HCT116 (cell line): ENCODE measurements at regions not wholly inside any gene's neighbourhood (a gene's known extent, or its start where the extent isn't known, plus 50 kb on each side); places are given as distances from the start of the nearest gene placed in this dataset.

ENCODE experiments used
- ATAC-seq: fragments of 200-7000 bp; cut with Tn5 transposase; 2 replicates; pipeline ENCODE4 v1.9.1; 2020; ENCODE audit warnings: mild to moderate bottlenecking, moderate library complexity
- BruUV-seq: library from RNA; stranded (reverse); fragments of 400-500 nt; replicated peaks from 2 replicates; lab custom pipeline; 2021; lab: Mats Ljungman, UMichigan
- CTCF ChIA-PET: fragments of 300-600 bp; sonication (Branson Sonifier 250); formaldehyde crosslinking; loops from one replicate; lab custom pipeline; 2021; ENCODE audit warnings: antibody characterized with exemption; lab: Charles Lee
- POLR2A ChIA-PET: fragments of 300-600, 350-600 bp; sonication (Branson Sonifier 250); formaldehyde crosslinking; loops from one replicate; lab custom pipeline; 2021; ENCODE audit warnings: antibody characterized with exemption; lab: Charles Lee
- RAD21 ChIA-PET, 2 experiments: fragments of 300-600 bp; sonication (Branson Sonifier 250); formaldehyde crosslinking; loops; one replicate each; lab custom pipeline; 2023; ENCODE audit warnings: low total read pairs in 2 of 2; ENCODE audit not compliant: uncharacterized antibody in 2 of 2, unreplicated experiment in 2 of 2, low non-redundant PET in 1 of 2; lab: Charles Lee
- DNase-seq: peaks from one replicate; pipeline ENCODE4 v3.0.0-alpha.2; 2010; ENCODE audit warnings: low read depth, low spot score
- H2AFZ ChIP-seq: fragments of 200-600 bp; shearing (Covaris generic), sonication (generic); 2 replicates; pipeline ENCODE4 v1.6.1; 2017; ENCODE audit warnings: low read depth, mixed run types, mixed read lengths, antibody characterized with exemption, low read length; ENCODE audit not compliant: poor library complexity, severe bottlenecking
- H3K27ac ChIP-seq: 2 replicates; pipeline ENCODE4 v1.5.1; 2012; ENCODE audit warnings: low read depth, low read length
- H3K27me3 ChIP-seq: fragments of 200-600 bp; sonication (generic); 2 replicates; pipeline ENCODE4 v1.6.1; 2016; ENCODE audit warnings: mixed run types, low read length, mixed read lengths; ENCODE audit not compliant: insufficient read depth
- H3K36me3 ChIP-seq, 2 experiments: fragments of 200-500 bp in 1 of 2; fragments of 200-600 bp in 1 of 2; sonication (Bioruptor generic) in 1 of 2; sonication (generic) in 1 of 2; 2 replicates each; pipeline versions ENCODE4 v1.5.1 to v1.6.1; 2014 to 2016; ENCODE audit warnings: low read length in 2 of 2, inconsistent platforms in 1 of 2, mixed read lengths in 1 of 2, mixed run types in 1 of 2; ENCODE audit not compliant: insufficient read depth in 2 of 2, control insufficient read depth in 1 of 2
- H3K4me1 ChIP-seq, 2 experiments: fragments of 200-600 bp in 1 of 2; sonication (generic) in 1 of 2; 2 replicates each; pipeline versions ENCODE4 v1.5.1 to v1.6.1; 2012 to 2017; ENCODE audit warnings: low read length in 2 of 2, inconsistent platforms in 1 of 2, mild to moderate bottlenecking in 1 of 2, mixed read lengths in 1 of 2, mixed run types in 1 of 2, moderate library complexity in 1 of 2; ENCODE audit not compliant: insufficient read depth in 2 of 2, control insufficient read depth in 1 of 2
- H3K4me2 ChIP-seq: fragments of 200-600 bp; sonication (generic); 2 replicates; pipeline ENCODE4 v1.6.1; 2017; ENCODE audit warnings: mixed run types, low read length, mixed read lengths
- H3K4me3 ChIP-seq, 2 experiments: fragments of 200-600 bp in 1 of 2; sonication (generic) in 1 of 2; replicated peaks in 1 of 2; 2 replicates each; pipeline ENCODE4 v1.5.1; 2011 to 2016; ENCODE audit warnings: low read length in 2 of 2, control low read depth in 1 of 2, low read depth in 1 of 2, mild to moderate bottlenecking in 1 of 2, mixed read lengths in 1 of 2, mixed run types in 1 of 2
- H3K79me2 ChIP-seq: fragments of 200-600 bp; sonication (generic); 2 replicates; pipeline ENCODE4 v1.6.1; 2017; ENCODE audit warnings: mild to moderate bottlenecking, mixed run types, low read length, moderate library complexity, mixed read lengths; ENCODE audit not compliant: insufficient read depth
- H3K9ac ChIP-seq: fragments of 200-600 bp; sonication (generic); 2 replicates; pipeline ENCODE4 v1.6.1; 2016; ENCODE audit warnings: low read length, mixed read lengths
- H3K9me2 ChIP-seq: fragments of 200-600 bp; sonication (generic), shearing (Covaris generic); 2 replicates; pipeline ENCODE4 v1.6.1; 2017; ENCODE audit warnings: mixed run types, mild to moderate bottlenecking, moderate library complexity; ENCODE audit not compliant: insufficient read depth
- H3K9me3 ChIP-seq, 2 experiments: fragments of 200-500 bp in 1 of 2; fragments of 200-600 bp in 1 of 2; sonication (Bioruptor generic) in 1 of 2; sonication (generic) in 1 of 2; 2 replicates each; pipeline ENCODE4 v1.6.1; 2014 to 2017; ENCODE audit warnings: low read length in 2 of 2, mixed read lengths in 2 of 2, inconsistent platforms in 1 of 2, low read depth in 1 of 2, mild to moderate bottlenecking in 1 of 2, mixed run types in 1 of 2, moderate library complexity in 1 of 2; ENCODE audit not compliant: control insufficient read depth in 1 of 2, insufficient read depth in 1 of 2
- H4K20me1 ChIP-seq: fragments of 200-600 bp; sonication (generic), shearing (Covaris generic); 2 replicates; pipeline ENCODE4 v1.6.1; 2017; ENCODE audit warnings: mixed run types, mild to moderate bottlenecking, moderate library complexity; ENCODE audit not compliant: insufficient read depth
- EZH2phosphoT487 ChIP-seq: fragments of 200-600 bp; IDR thresholded peaks from 2 replicates; pipeline ENCODE4 v1.6.1; 2018; ENCODE audit warnings: antibody characterized with exemption, borderline replicate concordance
- intact Hi-C: fragments of 100-400 bp; cut with micrococcal nuclease; formaldehyde crosslinking; loops from 2 replicates; pipeline ENCODE4 v1.10.0; 2022
- TF ChIP-seq, protein P1 (sequence below): IDR thresholded peaks from 2 replicates; pipeline ENCODE4 v1.6.1; 2012; ENCODE audit warnings: low read depth

DNA sequence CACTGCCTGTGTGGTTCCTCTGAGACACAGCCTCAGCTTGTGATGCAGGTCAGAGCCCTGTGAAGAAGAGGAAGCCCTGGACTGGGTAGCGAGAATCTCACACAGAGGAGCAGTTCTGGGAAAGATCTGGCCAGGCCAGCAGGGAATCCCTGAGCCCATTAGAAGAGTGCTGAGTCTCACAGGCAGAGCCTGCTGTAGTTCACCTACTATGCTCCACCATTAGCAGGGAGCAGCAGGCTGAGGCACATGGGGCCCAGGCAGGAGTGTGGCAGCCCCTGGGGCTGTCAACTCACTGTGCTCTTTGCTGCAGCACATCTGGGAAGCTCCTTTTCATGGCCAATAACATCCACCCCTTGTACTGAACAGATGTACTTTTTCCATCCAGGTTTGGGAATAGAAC is 146.8 kb upstream of the B3GAT2 start (continued):
- TF ChIP-seq, protein P1, sequence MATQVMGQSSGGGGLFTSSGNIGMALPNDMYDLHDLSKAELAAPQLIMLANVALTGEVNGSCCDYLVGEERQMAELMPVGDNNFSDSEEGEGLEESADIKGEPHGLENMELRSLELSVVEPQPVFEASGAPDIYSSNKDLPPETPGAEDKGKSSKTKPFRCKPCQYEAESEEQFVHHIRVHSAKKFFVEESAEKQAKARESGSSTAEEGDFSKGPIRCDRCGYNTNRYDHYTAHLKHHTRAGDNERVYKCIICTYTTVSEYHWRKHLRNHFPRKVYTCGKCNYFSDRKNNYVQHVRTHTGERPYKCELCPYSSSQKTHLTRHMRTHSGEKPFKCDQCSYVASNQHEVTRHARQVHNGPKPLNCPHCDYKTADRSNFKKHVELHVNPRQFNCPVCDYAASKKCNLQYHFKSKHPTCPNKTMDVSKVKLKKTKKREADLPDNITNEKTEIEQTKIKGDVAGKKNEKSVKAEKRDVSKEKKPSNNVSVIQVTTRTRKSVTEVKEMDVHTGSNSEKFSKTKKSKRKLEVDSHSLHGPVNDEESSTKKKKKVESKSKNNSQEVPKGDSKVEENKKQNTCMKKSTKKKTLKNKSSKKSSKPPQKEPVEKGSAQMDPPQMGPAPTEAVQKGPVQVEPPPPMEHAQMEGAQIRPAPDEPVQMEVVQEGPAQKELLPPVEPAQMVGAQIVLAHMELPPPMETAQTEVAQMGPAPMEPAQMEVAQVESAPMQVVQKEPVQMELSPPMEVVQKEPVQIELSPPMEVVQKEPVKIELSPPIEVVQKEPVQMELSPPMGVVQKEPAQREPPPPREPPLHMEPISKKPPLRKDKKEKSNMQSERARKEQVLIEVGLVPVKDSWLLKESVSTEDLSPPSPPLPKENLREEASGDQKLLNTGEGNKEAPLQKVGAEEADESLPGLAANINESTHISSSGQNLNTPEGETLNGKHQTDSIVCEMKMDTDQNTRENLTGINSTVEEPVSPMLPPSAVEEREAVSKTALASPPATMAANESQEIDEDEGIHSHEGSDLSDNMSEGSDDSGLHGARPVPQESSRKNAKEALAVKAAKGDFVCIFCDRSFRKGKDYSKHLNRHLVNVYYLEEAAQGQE, result no peak
- TF ChIP-seq EZH2phosphoT487, result no peak

DNA sequence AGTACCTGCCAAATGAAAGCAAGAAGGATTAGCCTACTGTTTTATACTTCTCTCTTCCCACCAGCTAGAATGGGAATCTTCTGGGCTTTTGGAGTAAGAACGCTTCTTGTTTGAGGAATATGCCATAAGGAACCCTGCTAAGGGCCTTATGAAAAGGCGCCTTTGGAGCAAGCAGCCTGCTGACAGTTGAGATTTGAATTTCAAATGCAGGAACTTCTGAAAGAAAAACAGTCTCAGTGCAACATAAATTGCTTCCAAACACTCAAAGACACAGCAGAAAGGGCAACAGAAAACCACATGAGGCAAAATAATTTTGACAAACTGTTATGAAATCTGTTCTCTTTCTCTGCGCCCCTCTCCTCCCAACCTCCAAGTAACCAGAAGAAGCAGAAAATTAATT is 149.4 kb upstream of the B3GAT2 start:
- Histone ChIP-seq H3K79me2 (no peaks in the 10 kb centered on the region), H3K4me2 (no peak overlapping the region), H3K27ac (no peak overlapping the region), H3K36me3 (no peaks in the 10 kb centered on the region), H3K9me3 (no peaks in the 10 kb centered on the region), H3K27me3 (peaks cover 19% of the 10 kb centered on the region; the same call in 1 of the 2 replicates), H4K20me1 (no peaks in the 10 kb centered on the region), H3K9me2 (no peaks in the 10 kb centered on the region), H3K4me1 (peaks cover 0 to 6% of the 10 kb centered on the region in 2 experiments; a peak in 2 of 4 replicates), H3K4me3 (no peak overlapping the region), H3K9ac (no peak overlapping the region), H2AFZ (no peak overlapping the region)
- ATAC-seq, result no peak
- TF ChIP-seq, protein P1, result no peak
- BruUV-seq, result no TSS peak
- ChIA-PET CTCF (no interaction called here), RAD21 (no interaction called here), POLR2A (no interaction called here)
- intact Hi-C loops, result no loop called here
- no peak for DNase-seq
